Endodermal cell (in vitro differentiated cells): ENCODE measurements at regions not wholly inside any gene's neighbourhood (a gene's known extent, or its start where the extent isn't known, plus 50 kb on each side); places are given as distances from the start of the nearest gene placed in this dataset.

Experiments
- DNase-seq: peaks from one replicate; pipeline ENCODE4 v3.0.0-alpha.2; 2017
- H3K27ac ChIP-seq: 2 replicates; pipeline ENCODE4 v1.5.1; 2013; ENCODE audit warnings: mild to moderate bottlenecking, low read depth, low read length, moderate library complexity
- H3K27me3 ChIP-seq: 2 replicates; pipeline ENCODE4 v1.6.1; 2013; ENCODE audit warnings: mild to moderate bottlenecking, low read length, moderate library complexity; ENCODE audit not compliant: insufficient read depth, control insufficient read depth, poor library complexity, severe bottlenecking
- H3K36me3 ChIP-seq: 2 replicates; pipeline ENCODE4 v1.7.0; 2013; ENCODE audit warnings: mild to moderate bottlenecking, low read length, moderate library complexity; ENCODE audit not compliant: control insufficient read depth, insufficient read depth
- H3K4me1 ChIP-seq: one replicate; pipeline ENCODE4 v1.7.0; 2013; ENCODE audit warnings: low read length; ENCODE audit not compliant: control insufficient read depth, insufficient read depth
- H3K4me3 ChIP-seq: 2 replicates; pipeline ENCODE4 v1.5.1; 2013; ENCODE audit warnings: mild to moderate bottlenecking, low read length, moderate library complexity
- H3K9ac ChIP-seq: 2 replicates; pipeline ENCODE4 v1.6.1; 2013; ENCODE audit warnings: mild to moderate bottlenecking, low read length, moderate library complexity; ENCODE audit not compliant: poor library complexity, severe bottlenecking; ENCODE audit errors: extremely low read depth
- H3K9me3 ChIP-seq: 2 replicates; pipeline ENCODE4 v1.6.1; 2013; ENCODE audit warnings: mild to moderate bottlenecking, low read length, moderate library complexity; ENCODE audit not compliant: control insufficient read depth
- H3K27ac Mint-ChIP-seq: 2 replicates; pipeline ENCODE4 v1.8.0; 2020; ENCODE audit warnings: mixed read lengths
- H3K27me3 Mint-ChIP-seq: 2 replicates; pipeline ENCODE4 v1.8.0; 2021; ENCODE audit warnings: mild to moderate bottlenecking, mixed read lengths; ENCODE audit not compliant: insufficient read depth
- H3K36me3 Mint-ChIP-seq: 2 replicates; pipeline ENCODE4 v1.8.0; 2020; ENCODE audit warnings: low read depth, mixed read lengths
- H3K4me1 Mint-ChIP-seq: 2 replicates; pipeline ENCODE4 v1.8.0; 2020; ENCODE audit warnings: mixed read lengths
- H3K4me3 Mint-ChIP-seq: 2 replicates; pipeline ENCODE4 v1.8.0; 2020; ENCODE audit warnings: mild to moderate bottlenecking, moderate library complexity, mixed read lengths
- H3K9me3 Mint-ChIP-seq: 2 replicates; pipeline ENCODE4 v1.8.0; 2020; ENCODE audit warnings: mild to moderate bottlenecking, mixed read lengths
- CTCF ChIP-seq: fragments of 200-600 bp; sonication (generic); conservative IDR thresholded peaks from 2 replicates; pipeline ENCODE4 v1.5.0; 2021; ENCODE audit warnings: antibody characterized with exemption, mild to moderate bottlenecking
- WGBS, 2 experiments: methylation state at CpG; one replicate each; pipeline versions ENCODE4 v1.1.5 to v1.1.7; 2013; ENCODE audit warnings: missing lambda C conversion rate in 2 of 2, mixed read lengths in 1 of 2; ENCODE audit not compliant: insufficient coverage in 1 of 2, insufficient read length in 1 of 2; 5-methylcytosine and 5-hydroxymethylcytosine counted together

GRCh38 chr13:30135868-30136267 is 171.5 kb downstream of the KATNAL1 start:
- Mint-ChIP-seq H3K36me3 (no peaks in the 10 kb centered on the region), H3K4me1 (peaks cover 17% of the 10 kb centered on the region), H3K9me3 (peaks cover under 1% of the 10 kb centered on the region), H3K27ac (no peak overlapping the region), H3K4me3 (no peak overlapping the region), H3K27me3 (peaks cover 5% of the 10 kb centered on the region)
- Histone ChIP-seq H3K36me3 (no peaks in the 10 kb centered on the region), H3K4me1 (peaks cover 9% of the 10 kb centered on the region), H3K9ac (no peak overlapping the region), H3K4me3 (no peak overlapping the region), H3K27ac (no peak overlapping the region), H3K27me3 (no peaks in the 10 kb centered on the region), H3K9me3 (no peaks in the 10 kb centered on the region)
- 88 to 100% methylated on average over 3 to 5 of the region's 5 CpGs for WGBS, 2 experiments
- TF ChIP-seq CTCF = no peak
- no peak for DNase-seq

- no peak overlapping the region for H3K27ac Mint-ChIP-seq
- peaks cover 4% of the 10 kb centered on the region for H3K27me3 Mint-ChIP-seq
- Histone ChIP-seq H3K4me3 (no peak overlapping the region), H3K27ac (no peak overlapping the region), H3K36me3 (no peaks in the 10 kb centered on the region), H3K9me3 (no peaks in the 10 kb centered on the region), H3K4me1 (peaks cover 9% of the 10 kb centered on the region), H3K27me3 (no peaks in the 10 kb centered on the region), H3K9ac (no peak overlapping the region)
- H3K4me3 Mint-ChIP-seq = no peak overlapping the region
- no peak for TF ChIP-seq CTCF
- H3K4me1 Mint-ChIP-seq = peaks cover 17% of the 10 kb centered on the region
- H3K9me3 Mint-ChIP-seq = no peaks in the 10 kb centered on the region
- WGBS, 2 experiments = 88 to 96% methylated on average over 3 to 7 of the region's 7 CpGs
- no peaks in the 10 kb centered on the region for H3K36me3 Mint-ChIP-seq
- no peak for DNase-seq
Measured at GRCh38 chr13:30135351-30135750, 172.0 kb downstream of the KATNAL1 start.

- Histone ChIP-seq H3K27me3 (no peaks in the 10 kb centered on the region), H3K9me3 (no peaks in the 10 kb centered on the region), H3K4me1 (peaks cover 9% of the 10 kb centered on the region), H3K36me3 (no peaks in the 10 kb centered on the region), H3K4me3 (no peak overlapping the region), H3K9ac (no peak overlapping the region), H3K27ac (no peak overlapping the region)
- WGBS, 2 experiments = 90 to 100% methylated on average over 1 to 2 of the region's 2 CpGs
- H3K4me1 Mint-ChIP-seq = peaks cover 17% of the 10 kb centered on the region
- no peaks in the 10 kb centered on the region for H3K36me3 Mint-ChIP-seq
- H3K27me3 Mint-ChIP-seq = peaks cover 3% of the 10 kb centered on the region
- no peak overlapping the region for H3K27ac Mint-ChIP-seq
- no peak overlapping the region for H3K4me3 Mint-ChIP-seq
- no peaks in the 10 kb centered on the region for H3K9me3 Mint-ChIP-seq
- no peak for TF ChIP-seq CTCF
- no peak for DNase-seq
Measured at GRCh38 chr13:30134578-30134977, 172.8 kb downstream of the KATNAL1 start.
